Epithelial cell of proximal tubule (primary cell): ENCODE measurements at regions not wholly inside any gene's neighbourhood (a gene's known extent, or its start where the extent isn't known, plus 50 kb on each side); places are given as distances from the start of the nearest gene placed in this dataset.

Experiments
- DNase-seq: peaks from one replicate; pipeline ENCODE4 v3.0.0-alpha.2; 2011; ENCODE audit warnings: low read depth
- H3K4me3 ChIP-seq: 2 replicates; pipeline ENCODE4 v1.5.1; 2011; ENCODE audit warnings: low read depth, mild to moderate bottlenecking, low read length
- CTCF ChIP-seq: conservative IDR thresholded peaks from 2 replicates; pipeline ENCODE4 v1.5.1; 2012; ENCODE audit warnings: low read depth, mild to moderate bottlenecking, low read length

- H3K4me3 ChIP-seq = no peak overlapping the region
- DNase-seq = no peak
- no peak for TF ChIP-seq CTCF
Measured at GRCh38 chr3:144063306-144063705, 91.7 kb downstream of the DIPK2A start.

GRCh38 chr3:144067059-144067458 lies 95.4 kb downstream of the DIPK2A start:
- TF ChIP-seq CTCF = no peak
- H3K4me3 ChIP-seq = no peak overlapping the region
- DNase-seq = no peak

- TF ChIP-seq CTCF = no peak
- no peak for DNase-seq
- H3K4me3 ChIP-seq = no peak overlapping the region
Measured at GRCh38 chr3:144073698-144074097, 102.1 kb downstream of the DIPK2A start.

GRCh38 chr3:144079634-144080033 lies 108.0 kb downstream of the DIPK2A start:
- no peak for DNase-seq
- no peak overlapping the region for H3K4me3 ChIP-seq
- TF ChIP-seq CTCF = no peak

GRCh38 chr3:144084929-144085328 lies 113.3 kb downstream of the DIPK2A start:
- DNase-seq = no peak
- no peak for TF ChIP-seq CTCF
- H3K4me3 ChIP-seq = no peak overlapping the region

GRCh38 chr3:144085964-144086363 lies 114.3 kb downstream of the DIPK2A start:
- DNase-seq = no peak
- TF ChIP-seq CTCF = no peak
- H3K4me3 ChIP-seq = no peak overlapping the region

- peak; percentile 22 for DNase-seq
- TF ChIP-seq CTCF = no peak
- no peak overlapping the region for H3K4me3 ChIP-seq
Measured at GRCh38 chr3:144096016-144096415, 124.4 kb downstream of the DIPK2A start.
